Keratinocyte (primary cell): ENCODE measurements at regions not wholly inside any gene's neighbourhood (a gene's known extent, or its start where the extent isn't known, plus 50 kb on each side); places are given as distances from the start of the nearest gene placed in this dataset.

Experiments
- DNase-seq: peaks from one replicate; pipeline ENCODE4 v3.0.0-alpha.2; 2011; ENCODE audit warnings: low read depth, missing footprints, low spot score
- FAIRE-seq: peaks from 2 replicates; lab custom pipeline; 2011; peaks lifted over from hg19 to GRCh38; lab: Jason Lieb, UNC
- H2AFZ ChIP-seq: 2 replicates; pipeline ENCODE4 v1.6.0; 2012; ENCODE audit warnings: low read length, control low read depth, inconsistent platforms; ENCODE audit not compliant: control insufficient read depth
- H3K27ac ChIP-seq: 2 replicates; pipeline ENCODE4 v1.5.1; 2011; ENCODE audit warnings: low read length; ENCODE audit not compliant: control insufficient read depth, insufficient read depth
- H3K27me3 ChIP-seq: 3 replicates; pipeline ENCODE4 v1.6.0; 2011; ENCODE audit warnings: low read length; ENCODE audit not compliant: control insufficient read depth, insufficient read depth; ENCODE audit errors: extremely low read depth
- H3K36me3 ChIP-seq, 2 experiments: 2 replicates in 1 of 2; 3 replicates in 1 of 2; pipeline ENCODE4 v1.5.1; 2011; ENCODE audit warnings: low read length in 2 of 2, mild to moderate bottlenecking in 1 of 2; ENCODE audit not compliant: control insufficient read depth in 2 of 2, insufficient read depth in 2 of 2; ENCODE audit errors: extremely low read depth in 1 of 2
- H3K4me1 ChIP-seq: 3 replicates; pipeline ENCODE4 v1.5.1; 2011; ENCODE audit warnings: low read length; ENCODE audit not compliant: control insufficient read depth, insufficient read depth; ENCODE audit errors: extremely low read depth
- H3K4me2 ChIP-seq: 3 replicates; pipeline ENCODE4 v1.6.0; 2011; ENCODE audit warnings: low read depth, low read length; ENCODE audit not compliant: control insufficient read depth, insufficient read depth; ENCODE audit errors: extremely low read depth
- H3K4me3 ChIP-seq, 3 experiments: fragments of 200-600 bp in 1 of 3; sonication (generic) in 1 of 3; 2 replicates in 2 of 3; 3 replicates in 1 of 3; pipeline ENCODE4 v1.5.1; 2011 to 2016; ENCODE audit warnings: low read length in 3 of 3, mild to moderate bottlenecking in 3 of 3, control low read depth in 2 of 3, inconsistent platforms in 1 of 3, low read depth in 1 of 3, mixed read lengths in 1 of 3, mixed run types in 1 of 3, moderate library complexity in 1 of 3; ENCODE audit not compliant: control insufficient read depth in 2 of 3, insufficient read depth in 2 of 3; ENCODE audit errors: extremely low read depth in 1 of 3
- H3K79me2 ChIP-seq: 2 replicates; pipeline ENCODE4 v1.6.0; 2012; ENCODE audit warnings: low read length; ENCODE audit not compliant: control insufficient read depth, insufficient read depth
- H3K9ac ChIP-seq: 3 replicates; pipeline ENCODE4 v1.6.0; 2011; ENCODE audit warnings: low read length; ENCODE audit not compliant: control insufficient read depth, insufficient read depth; ENCODE audit errors: extremely low read depth
- H3K9me1 ChIP-seq: 3 replicates; pipeline ENCODE4 v1.6.0; 2011; ENCODE audit warnings: low read length; ENCODE audit not compliant: control insufficient read depth, insufficient read depth; ENCODE audit errors: extremely low read depth
- H3K9me3 ChIP-seq: 2 replicates; pipeline ENCODE4 v1.5.1; 2012; ENCODE audit warnings: low read depth, low read length; ENCODE audit not compliant: control insufficient read depth
- H4K20me1 ChIP-seq: 3 replicates; pipeline ENCODE4 v1.6.0; 2011; ENCODE audit warnings: low read length; ENCODE audit not compliant: control insufficient read depth, insufficient read depth; ENCODE audit errors: extremely low read depth
- EZH2 ChIP-seq: IDR thresholded peaks from one replicate; pipeline ENCODE4 v1.6.1; 2012; ENCODE audit warnings: inconsistent platforms, mild to moderate bottlenecking, low read length, moderate library complexity
- dilution Hi-C: fragments of 300-500 bp; cut with MboI; formaldehyde crosslinking; loops from one replicate; pipeline ENCODE4 v1.7.0; 2020; ENCODE audit warnings: low sequenced_read_pairs; ENCODE audit not compliant: extremely low pct_ligation_motif_present
- TF ChIP-seq, protein P1 (sequence below), 3 experiments: IDR thresholded peaks in 1 of 3; conservative IDR thresholded peaks in 1 of 3; optimal IDR thresholded peaks in 1 of 3; 2 replicates in 2 of 3; 3 replicates in 1 of 3; pipeline versions ENCODE3 to v1.5.1; 2011; ENCODE audit warnings: low read length in 3 of 3, mild to moderate bottlenecking in 3 of 3, moderate library complexity in 2 of 3, control low read depth in 1 of 3, inconsistent platforms in 1 of 3; ENCODE audit not compliant: insufficient read depth in 2 of 3; ENCODE audit errors: extremely low read depth in 1 of 3

DNA sequence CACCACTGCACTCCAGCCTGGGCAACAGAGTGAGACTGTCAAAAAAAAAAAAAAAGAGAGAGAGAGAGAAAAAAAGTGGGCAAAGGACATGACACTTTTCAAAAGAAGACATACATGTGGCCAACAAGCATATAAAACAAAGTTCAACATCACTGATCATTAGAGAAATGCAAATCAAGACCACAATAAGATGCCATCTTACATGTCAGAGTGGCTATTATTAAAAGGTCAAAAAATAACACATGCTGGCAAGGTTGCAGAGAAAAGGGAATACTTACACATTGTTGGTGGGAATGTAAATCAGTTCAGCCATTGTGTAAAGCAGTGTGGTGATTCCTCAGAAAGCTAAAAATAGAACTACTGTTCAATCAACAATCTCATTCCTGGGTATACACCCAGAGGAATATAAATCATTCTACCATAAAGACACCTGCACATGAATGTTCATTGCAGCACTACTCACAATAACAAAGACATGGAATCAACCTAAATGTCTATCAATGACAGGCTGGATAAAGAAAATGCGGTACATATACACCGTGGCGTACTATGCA is 94.9 kb upstream of the TRIM2 start:
- H3K9ac ChIP-seq, result no peak overlapping the region
- H4K20me1 ChIP-seq, result no peaks in the 10 kb centered on the region
- no peaks in the 10 kb centered on the region for H3K36me3 ChIP-seq
- FAIRE-seq (no peak), DNase-seq (no peak)
- no peak overlapping the region for H3K4me2 ChIP-seq
- H3K27me3 ChIP-seq, result peaks cover 16% of the 10 kb centered on the region
- H3K4me3 ChIP-seq, result no peak overlapping the region
- H2AFZ ChIP-seq, result no peak overlapping the region
- H3K4me1 ChIP-seq, result no peaks in the 10 kb centered on the region
- no peak overlapping the region for H3K27ac ChIP-seq
- no peaks in the 10 kb centered on the region for H3K9me1 ChIP-seq
- no peaks in the 10 kb centered on the region for H3K79me2 ChIP-seq
- dilution Hi-C loops, result no loop called here
- H3K9me3 ChIP-seq, result no peaks in the 10 kb centered on the region
- TF ChIP-seq, protein P1, sequence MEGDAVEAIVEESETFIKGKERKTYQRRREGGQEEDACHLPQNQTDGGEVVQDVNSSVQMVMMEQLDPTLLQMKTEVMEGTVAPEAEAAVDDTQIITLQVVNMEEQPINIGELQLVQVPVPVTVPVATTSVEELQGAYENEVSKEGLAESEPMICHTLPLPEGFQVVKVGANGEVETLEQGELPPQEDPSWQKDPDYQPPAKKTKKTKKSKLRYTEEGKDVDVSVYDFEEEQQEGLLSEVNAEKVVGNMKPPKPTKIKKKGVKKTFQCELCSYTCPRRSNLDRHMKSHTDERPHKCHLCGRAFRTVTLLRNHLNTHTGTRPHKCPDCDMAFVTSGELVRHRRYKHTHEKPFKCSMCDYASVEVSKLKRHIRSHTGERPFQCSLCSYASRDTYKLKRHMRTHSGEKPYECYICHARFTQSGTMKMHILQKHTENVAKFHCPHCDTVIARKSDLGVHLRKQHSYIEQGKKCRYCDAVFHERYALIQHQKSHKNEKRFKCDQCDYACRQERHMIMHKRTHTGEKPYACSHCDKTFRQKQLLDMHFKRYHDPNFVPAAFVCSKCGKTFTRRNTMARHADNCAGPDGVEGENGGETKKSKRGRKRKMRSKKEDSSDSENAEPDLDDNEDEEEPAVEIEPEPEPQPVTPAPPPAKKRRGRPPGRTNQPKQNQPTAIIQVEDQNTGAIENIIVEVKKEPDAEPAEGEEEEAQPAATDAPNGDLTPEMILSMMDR (optimal IDR thresholded peaks at IDR 0.05 in 1 of 3, IDR thresholded peaks at IDR 0.05 in 1 of 3, conservative IDR thresholded peaks at IDR 0.05 in 1 of 3; ENCODE audit: extremely low read depth in 1 of 3, insufficient read depth in 2 of 3, low read length in 3 of 3), result no peak
- no peak for TF ChIP-seq EZH2

DNA sequence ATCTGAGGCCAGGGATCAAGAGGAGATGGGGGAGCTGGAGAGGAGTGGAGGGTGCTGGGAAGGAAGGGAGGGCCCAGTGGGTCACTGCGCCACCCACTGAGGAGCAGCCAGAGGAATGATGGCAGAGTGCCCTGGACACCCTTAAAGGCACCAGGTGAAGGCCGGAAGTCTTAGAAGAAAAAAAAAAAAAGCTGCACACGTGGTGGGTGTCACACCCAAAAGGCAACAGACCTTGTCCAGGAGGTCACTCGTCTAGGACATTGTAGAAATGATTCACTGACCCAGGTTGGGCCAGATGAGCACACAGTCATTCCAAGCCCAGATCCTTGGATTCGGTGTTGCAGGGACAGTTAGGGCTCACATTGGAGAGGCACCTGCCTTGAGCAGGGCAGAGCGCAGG is 93.5 kb upstream of the TRIM2 start:
- FAIRE-seq (no peak), DNase-seq (no peak)
- no peaks in the 10 kb centered on the region for H3K9me1 ChIP-seq
- H3K27me3 ChIP-seq, result peaks cover 16% of the 10 kb centered on the region
- no peak overlapping the region for H3K9ac ChIP-seq
- H3K27ac ChIP-seq, result no peak overlapping the region
- H3K4me1 ChIP-seq, result peaks cover 11% of the 10 kb centered on the region
- no peak overlapping the region for H2AFZ ChIP-seq
- no peaks in the 10 kb centered on the region for H3K79me2 ChIP-seq
- H3K4me3 ChIP-seq, result no peak overlapping the region
- H3K9me3 ChIP-seq, result no peaks in the 10 kb centered on the region
- no peak overlapping the region for H3K4me2 ChIP-seq
- no peaks in the 10 kb centered on the region for H3K36me3 ChIP-seq
- dilution Hi-C loops, result no loop called here
- H4K20me1 ChIP-seq, result no peaks in the 10 kb centered on the region
- TF ChIP-seq, protein P1 (optimal IDR thresholded peaks at IDR 0.05 in 1 of 3, IDR thresholded peaks at IDR 0.05 in 1 of 3, conservative IDR thresholded peaks at IDR 0.05 in 1 of 3; ENCODE audit: extremely low read depth in 1 of 3, insufficient read depth in 2 of 3, low read length in 3 of 3), result no peak
- no peak for TF ChIP-seq EZH2
